Thoracic aorta (tissue), 2 donors: ENCODE measurements at regions not wholly inside any gene's neighbourhood (a gene's known extent, or its start where the extent isn't known, plus 50 kb on each side); places are given as distances from the start of the nearest gene placed in this dataset.

ENCODE experiments used
- ATAC-seq: fragments of 150-250 bp; one replicate; pipeline ENCODE4 v1.8.0; 2017; ENCODE audit warnings: low read depth; ENCODE audit not compliant: insufficient number of reproducible peaks, low FRiP score
- DNase-seq: peaks from one replicate; pipeline ENCODE4 v3.0.0-alpha.2; 2020; ENCODE audit warnings: low spot score
- H3K27ac ChIP-seq, 2 donors: fragments of 200-600 bp; sonication (generic); 1 replicate in 1 of 2; 2 replicates in 1 of 2; pipeline ENCODE4 v1.5.1; 2016; ENCODE audit warnings: mild to moderate bottlenecking in 2 of 2, moderate library complexity in 2 of 2
- H3K27me3 ChIP-seq: fragments of 200-600 bp; sonication (generic); replicated peaks from 2 replicates; pipeline ENCODE4 v1.6.0; 2016; ENCODE audit warnings: mild to moderate bottlenecking; ENCODE audit not compliant: insufficient read depth
- H3K36me3 ChIP-seq: fragments of 200-600 bp; sonication (generic); one replicate; pipeline ENCODE4 v1.5.1; 2016
- H3K4me1 ChIP-seq, 2 donors: fragments of 200-600 bp; sonication (generic); 1 replicate in 1 of 2; 2 replicates in 1 of 2; pipeline versions ENCODE4 v1.5.1 to v1.6.0; 2016; ENCODE audit warnings: low read depth in 2 of 2, mild to moderate bottlenecking in 1 of 2; ENCODE audit not compliant: control insufficient read depth in 1 of 2
- H3K4me3 ChIP-seq: fragments of 200-600 bp; sonication (generic); 2 replicates; pipeline ENCODE4 v1.5.1; 2016; ENCODE audit warnings: mild to moderate bottlenecking
- H3K9me3 ChIP-seq: fragments of 200-600 bp; sonication (generic); 2 replicates; pipeline ENCODE4 v1.5.1; 2016
- TF ChIP-seq, protein P1 (sequence below): fragments of 200-600 bp; sonication (generic); IDR thresholded peaks from one replicate; pipeline ENCODE4 v1.5.1; 2019; ENCODE audit warnings: antibody characterized with exemption

DNA sequence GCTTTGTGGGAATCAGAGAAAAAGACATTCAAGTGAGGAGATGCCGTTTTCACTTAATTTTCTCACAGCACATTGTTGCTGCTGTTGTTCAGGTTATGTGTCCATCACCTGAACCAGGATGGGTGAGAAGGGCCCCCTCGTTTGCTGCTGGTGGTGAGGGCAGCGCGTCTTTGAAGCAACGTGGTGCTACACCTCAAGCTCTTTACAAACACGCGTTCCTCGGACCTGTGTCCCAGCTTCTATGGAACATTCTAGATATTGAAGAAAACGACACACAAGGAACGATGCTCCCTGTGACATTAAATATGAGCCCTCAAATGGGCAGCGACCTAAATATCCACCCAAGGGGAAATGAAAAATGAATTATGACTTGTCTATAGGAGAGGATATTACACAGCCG is 418.6 kb downstream of the MN1 start:
- Histone ChIP-seq H3K9me3 (no peaks in the 10 kb centered on the region), H3K36me3 (no peaks in the 10 kb centered on the region), H3K4me1 (no peaks in the 10 kb centered on the region), H3K4me3 (no peak overlapping the region), H3K27ac (no peak overlapping the region), H3K27me3 (no peaks in the 10 kb centered on the region)
- TF ChIP-seq, protein P1, sequence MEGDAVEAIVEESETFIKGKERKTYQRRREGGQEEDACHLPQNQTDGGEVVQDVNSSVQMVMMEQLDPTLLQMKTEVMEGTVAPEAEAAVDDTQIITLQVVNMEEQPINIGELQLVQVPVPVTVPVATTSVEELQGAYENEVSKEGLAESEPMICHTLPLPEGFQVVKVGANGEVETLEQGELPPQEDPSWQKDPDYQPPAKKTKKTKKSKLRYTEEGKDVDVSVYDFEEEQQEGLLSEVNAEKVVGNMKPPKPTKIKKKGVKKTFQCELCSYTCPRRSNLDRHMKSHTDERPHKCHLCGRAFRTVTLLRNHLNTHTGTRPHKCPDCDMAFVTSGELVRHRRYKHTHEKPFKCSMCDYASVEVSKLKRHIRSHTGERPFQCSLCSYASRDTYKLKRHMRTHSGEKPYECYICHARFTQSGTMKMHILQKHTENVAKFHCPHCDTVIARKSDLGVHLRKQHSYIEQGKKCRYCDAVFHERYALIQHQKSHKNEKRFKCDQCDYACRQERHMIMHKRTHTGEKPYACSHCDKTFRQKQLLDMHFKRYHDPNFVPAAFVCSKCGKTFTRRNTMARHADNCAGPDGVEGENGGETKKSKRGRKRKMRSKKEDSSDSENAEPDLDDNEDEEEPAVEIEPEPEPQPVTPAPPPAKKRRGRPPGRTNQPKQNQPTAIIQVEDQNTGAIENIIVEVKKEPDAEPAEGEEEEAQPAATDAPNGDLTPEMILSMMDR = no peak
- no peak for ATAC-seq
- no peak for DNase-seq

DNA sequence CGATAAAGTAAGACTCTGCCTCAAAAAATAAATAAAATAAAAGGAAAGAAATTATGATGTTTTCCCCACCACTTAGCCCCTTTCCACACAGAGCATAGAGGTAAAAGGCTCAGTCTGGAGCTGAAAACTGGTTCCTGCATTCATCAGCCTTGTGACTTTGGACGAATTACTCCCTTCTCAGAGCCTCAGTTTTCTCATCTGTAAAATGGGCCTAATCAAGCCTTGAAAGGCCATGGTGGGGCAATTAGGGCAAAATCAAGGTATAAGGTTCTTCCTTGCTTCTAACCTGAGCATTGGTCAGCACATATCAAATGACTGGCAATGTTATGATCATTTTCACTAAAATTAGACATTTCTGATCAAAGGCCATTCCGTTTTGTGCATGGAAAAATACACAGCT is 417.7 kb downstream of the MN1 start:
- DNase-seq (no peak), ATAC-seq (no peak)
- Histone ChIP-seq H3K36me3 (no peaks in the 10 kb centered on the region), H3K27ac (no peak overlapping the region), H3K4me3 (no peak overlapping the region), H3K4me1 (no peaks in the 10 kb centered on the region), H3K9me3 (no peaks in the 10 kb centered on the region), H3K27me3 (no peaks in the 10 kb centered on the region)
- TF ChIP-seq, protein P1 = no peak

DNA sequence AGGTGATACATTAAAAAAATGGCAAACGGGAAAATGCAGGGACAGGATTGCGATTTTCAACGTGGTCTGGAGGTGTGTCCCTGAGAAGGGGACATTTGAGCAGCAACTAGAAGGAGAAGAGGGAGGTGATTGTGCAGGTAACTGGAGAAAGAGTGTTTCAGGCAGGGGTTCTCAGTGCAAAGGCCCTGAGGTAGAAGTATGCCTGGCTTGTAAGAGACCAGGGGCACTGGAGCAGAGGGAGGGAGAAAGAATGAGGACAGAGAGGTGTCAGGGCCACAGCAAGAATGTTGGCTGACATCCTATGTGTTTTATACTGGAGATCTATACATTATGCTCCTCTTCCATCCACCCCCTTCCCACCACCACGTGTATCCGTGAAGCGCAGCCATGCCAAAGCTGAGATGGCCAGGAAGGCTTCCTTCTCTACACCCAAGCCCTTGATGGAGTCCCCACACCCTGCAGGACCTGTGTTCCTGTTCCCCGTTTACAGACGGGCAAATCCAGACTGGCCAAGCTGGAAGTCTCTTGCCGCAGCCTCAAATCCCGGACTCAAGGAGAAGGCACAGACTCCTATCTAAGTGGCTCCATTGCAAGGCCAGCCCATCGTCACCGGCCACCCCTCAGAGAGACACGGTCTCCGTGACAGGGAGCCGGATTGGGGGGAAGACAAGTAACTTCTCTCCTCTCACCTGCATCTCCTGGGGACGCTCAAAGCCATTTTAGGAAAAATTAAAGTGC is 416.1 kb downstream of the MN1 start:
- Histone ChIP-seq H3K27me3 (no peaks in the 10 kb centered on the region), H3K36me3 (no peaks in the 10 kb centered on the region), H3K4me1 (peaks cover 0 to 2% of the 10 kb centered on the region in 2 donors), H3K4me3 (no peak overlapping the region), H3K9me3 (no peaks in the 10 kb centered on the region), H3K27ac (no peak overlapping the region)
- DNase-seq (no peak), ATAC-seq (no peak)
- TF ChIP-seq, protein P1 = no peak

DNA sequence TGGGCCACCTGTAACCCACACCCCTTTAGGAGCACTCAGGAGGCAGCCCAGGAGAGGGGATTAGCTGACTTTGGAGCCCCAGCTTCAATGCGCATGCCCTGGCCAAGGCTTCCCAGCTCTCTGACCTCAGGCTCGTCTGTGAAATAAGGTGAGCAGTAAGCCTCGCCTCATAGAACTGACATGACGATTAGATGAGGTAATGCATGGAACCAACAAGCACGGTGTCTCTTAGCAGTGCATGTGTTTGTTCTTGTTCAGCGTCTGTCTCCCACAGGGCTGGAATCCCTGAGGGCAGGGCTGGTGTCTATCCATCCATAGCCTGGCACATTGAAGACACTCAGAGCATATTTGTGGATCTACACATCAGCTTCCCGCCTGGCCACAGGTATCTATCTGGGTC is 415.4 kb downstream of the MN1 start:
- H3K4me1 ChIP-seq = peaks cover 3 to 8% of the 10 kb centered on the region in 2 donors
- ATAC-seq (no peak), DNase-seq (no peak)
- no peaks in the 10 kb centered on the region for H3K9me3 ChIP-seq
- no peaks in the 10 kb centered on the region for H3K27me3 ChIP-seq
- no peaks in the 10 kb centered on the region for H3K36me3 ChIP-seq
- no peak overlapping the region for H3K4me3 ChIP-seq
- H3K27ac ChIP-seq = no peak overlapping the region
- TF ChIP-seq, protein P1 = no peak

DNA sequence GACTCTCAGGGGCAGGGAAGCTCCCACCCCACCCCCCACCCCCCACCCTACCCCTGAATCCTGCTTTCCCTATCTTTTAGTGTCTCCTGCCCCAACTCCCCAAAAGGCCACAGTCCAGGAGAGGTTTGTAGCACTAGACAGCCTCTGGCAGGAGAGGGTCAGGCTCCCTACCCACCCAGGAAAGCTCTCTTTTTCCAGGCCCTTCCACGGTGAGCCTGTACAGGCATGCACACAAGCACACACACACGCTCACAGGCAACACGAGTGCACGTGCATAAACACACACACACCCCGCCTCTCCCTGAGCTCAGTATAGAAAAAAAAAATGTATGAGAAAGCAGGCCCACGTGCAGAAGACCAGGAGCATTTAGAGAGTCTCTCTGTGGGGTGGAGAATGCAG is 414.0 kb downstream of the MN1 start:
- TF ChIP-seq, protein P1 = no peak
- Histone ChIP-seq H3K9me3 (no peaks in the 10 kb centered on the region), H3K27me3 (no peaks in the 10 kb centered on the region), H3K36me3 (no peaks in the 10 kb centered on the region), H3K4me1 (peaks cover 3 to 8% of the 10 kb centered on the region in 2 donors), H3K4me3 (no peak overlapping the region), H3K27ac (no peak overlapping the region)
- ATAC-seq (no peak), DNase-seq (no peak)
